ENCODE measurements at regions not wholly inside any gene's neighbourhood (a gene's known extent, or its start where the extent isn't known, plus 50 kb on each side); places are given as distances from the start of the nearest gene placed in this dataset.

DNA sequence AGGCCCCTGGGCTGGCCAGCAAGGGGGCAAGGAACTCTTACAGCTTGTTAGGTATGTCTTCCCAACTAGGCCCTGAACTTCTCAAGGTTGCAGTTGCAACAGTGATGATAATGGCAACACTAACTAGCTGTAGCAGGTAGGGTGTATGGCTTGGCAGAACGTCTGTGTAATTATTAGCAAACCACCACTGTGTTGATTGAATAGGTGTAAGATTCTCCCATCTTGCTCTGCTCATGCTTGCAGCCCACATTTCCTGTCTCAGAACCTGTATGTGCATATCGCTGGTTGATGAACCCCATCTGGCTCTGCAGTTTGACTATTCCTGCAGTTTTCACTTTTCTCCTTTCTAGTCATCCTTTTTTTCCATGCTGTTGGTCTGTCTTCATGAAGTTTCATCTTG is 178.8 kb downstream of the KATNAL1 start:
- H3K4me1 ChIP-seq = peaks cover 7 to 15% of the 10 kb centered on the region in 2 donors
- no peak for TF ChIP-seq POLR2AphosphoS5 (IDR thresholded peaks at IDR 0.05)
- no peak for TF ChIP-seq POLR2A (IDR thresholded peaks at IDR 0.05)
- TF ChIP-seq, protein P1, sequence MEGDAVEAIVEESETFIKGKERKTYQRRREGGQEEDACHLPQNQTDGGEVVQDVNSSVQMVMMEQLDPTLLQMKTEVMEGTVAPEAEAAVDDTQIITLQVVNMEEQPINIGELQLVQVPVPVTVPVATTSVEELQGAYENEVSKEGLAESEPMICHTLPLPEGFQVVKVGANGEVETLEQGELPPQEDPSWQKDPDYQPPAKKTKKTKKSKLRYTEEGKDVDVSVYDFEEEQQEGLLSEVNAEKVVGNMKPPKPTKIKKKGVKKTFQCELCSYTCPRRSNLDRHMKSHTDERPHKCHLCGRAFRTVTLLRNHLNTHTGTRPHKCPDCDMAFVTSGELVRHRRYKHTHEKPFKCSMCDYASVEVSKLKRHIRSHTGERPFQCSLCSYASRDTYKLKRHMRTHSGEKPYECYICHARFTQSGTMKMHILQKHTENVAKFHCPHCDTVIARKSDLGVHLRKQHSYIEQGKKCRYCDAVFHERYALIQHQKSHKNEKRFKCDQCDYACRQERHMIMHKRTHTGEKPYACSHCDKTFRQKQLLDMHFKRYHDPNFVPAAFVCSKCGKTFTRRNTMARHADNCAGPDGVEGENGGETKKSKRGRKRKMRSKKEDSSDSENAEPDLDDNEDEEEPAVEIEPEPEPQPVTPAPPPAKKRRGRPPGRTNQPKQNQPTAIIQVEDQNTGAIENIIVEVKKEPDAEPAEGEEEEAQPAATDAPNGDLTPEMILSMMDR (IDR thresholded peaks at IDR 0.05) = no peak
- intact Hi-C loops (cut with DNase I; ENCODE audit: low total_unique reads) = no loop called here

DNA sequence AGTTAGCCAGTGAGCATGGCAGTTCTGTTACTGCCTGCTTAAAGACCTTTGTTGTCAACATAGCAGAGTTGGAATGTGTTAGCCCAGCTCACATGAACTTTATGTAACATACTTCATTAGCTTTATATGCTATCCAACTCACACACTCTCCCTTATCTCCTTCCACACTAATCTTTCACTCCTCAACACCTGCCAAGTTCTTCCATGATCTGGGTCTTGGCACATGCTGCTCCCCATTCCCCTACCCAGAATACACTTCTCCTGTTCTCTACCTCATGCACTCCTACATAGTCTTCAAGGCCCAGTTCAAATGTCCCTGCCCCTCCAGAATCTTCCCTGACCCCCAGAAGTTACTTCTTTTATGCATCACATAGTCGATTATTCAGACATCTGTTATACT is 179.3 kb downstream of the KATNAL1 start:
- intact Hi-C loops (cut with DNase I; ENCODE audit: low total_unique reads) = no loop called here
- no peak overlapping the region for H3K4me3 ChIP-seq
- no peaks in the 10 kb centered on the region for H3K9me3 ChIP-seq
- TF ChIP-seq POLR2A (IDR thresholded peaks at IDR 0.05) = no peak
- TF ChIP-seq, protein P1 (IDR thresholded peaks at IDR 0.05) = no peak
- no peak for TF ChIP-seq POLR2AphosphoS5 (IDR thresholded peaks at IDR 0.05)
- H3K36me3 ChIP-seq = no peaks in the 10 kb centered on the region
- H3K27ac ChIP-seq = peak overlapping the region; percentile 85 to 88
- peaks cover 5 to 15% of the 10 kb centered on the region in 2 donors for H3K4me1 ChIP-seq
- DNase-seq (ENCODE audit: low spot score in 2 of 2) = no peak
- H3K27me3 ChIP-seq = no peaks in the 10 kb centered on the region

More for the DNA sequence above, 178.8 kb downstream of the KATNAL1 start:
- Histone ChIP-seq H3K9me3 (no peaks in the 10 kb centered on the region), H3K27ac (no peak overlapping the region), H3K36me3 (no peaks in the 10 kb centered on the region), H3K27me3 (no peaks in the 10 kb centered on the region), H3K4me3 (no peak overlapping the region)
- no peak for DNase-seq (ENCODE audit: low spot score in 2 of 2)

DNA sequence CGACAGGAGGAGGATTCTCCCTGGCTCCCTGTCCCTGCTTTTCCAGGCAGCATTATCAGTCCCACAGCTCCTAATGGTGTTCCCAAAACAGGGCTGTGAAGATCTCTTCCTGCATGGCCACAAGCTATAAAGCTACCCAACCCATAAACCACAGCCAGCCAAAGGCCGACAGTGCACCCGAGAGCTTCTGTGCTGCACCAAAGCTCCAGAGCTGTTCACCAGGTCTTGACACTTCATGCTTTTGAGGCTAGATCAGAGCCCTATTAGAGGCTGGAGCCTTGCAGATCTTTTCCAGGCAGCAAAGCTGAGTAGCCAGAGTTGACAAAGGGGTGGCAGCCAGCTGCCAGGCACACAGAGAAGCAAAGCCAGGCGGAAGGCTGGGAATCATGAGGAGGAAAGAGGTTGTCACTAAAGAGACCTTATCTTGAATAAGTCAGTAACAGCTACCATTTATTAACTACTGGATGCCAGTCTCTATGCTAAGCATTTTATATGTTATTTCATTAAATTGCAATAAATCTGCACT is 180.4 kb downstream of the KATNAL1 start:
- Histone ChIP-seq H3K36me3 (no peaks in the 10 kb centered on the region), H3K4me1 (peaks cover 5 to 15% of the 10 kb centered on the region in 2 donors), H3K4me3 (no peak overlapping the region), H3K27me3 (no peaks in the 10 kb centered on the region), H3K9me3 (no peaks in the 10 kb centered on the region), H3K27ac (peak overlapping the region; percentile 85 to 88)
- intact Hi-C loops (cut with DNase I; ENCODE audit: low total_unique reads) = no loop called here
- no peak for DNase-seq (ENCODE audit: low spot score in 2 of 2)
- TF ChIP-seq POLR2AphosphoS5 (IDR thresholded peaks at IDR 0.05) = no peak

DNA sequence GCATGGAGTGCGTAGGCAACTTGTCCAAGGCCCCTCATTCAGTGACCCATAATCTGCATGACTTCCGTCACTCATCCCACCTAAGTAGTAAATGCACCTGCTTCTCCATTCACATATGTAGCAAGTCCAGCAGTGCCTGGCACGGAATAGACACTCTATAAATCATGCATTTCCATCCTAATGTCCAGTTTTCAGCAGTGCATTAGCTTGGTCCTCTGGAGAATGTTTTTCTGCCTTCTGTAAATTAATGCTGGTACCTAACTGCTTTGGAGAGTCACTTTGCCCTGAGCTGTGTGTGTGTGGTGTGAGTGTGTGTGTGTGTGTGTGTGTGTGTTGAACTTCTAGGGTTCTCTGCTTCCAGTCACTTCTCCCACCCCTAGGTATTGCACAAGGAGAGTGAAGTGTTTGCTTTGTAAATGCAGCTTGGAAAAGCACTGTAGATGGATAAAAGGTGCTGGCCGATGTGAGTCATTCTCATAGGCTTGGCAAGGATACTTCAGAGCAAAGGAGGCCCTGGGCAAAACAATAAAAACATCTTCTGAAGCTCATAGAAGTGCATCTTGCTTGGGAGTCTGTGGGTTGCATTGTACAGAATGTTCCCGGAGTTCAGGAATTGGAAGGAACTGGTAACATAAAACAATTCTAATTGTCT is 181.8 kb downstream of the KATNAL1 start:
- intact Hi-C loops (cut with DNase I; ENCODE audit: low total_unique reads) = no loop called here
- Histone ChIP-seq H3K27ac (peak overlapping the region; percentile 72 to 85), H3K4me1 (peaks cover 5 to 15% of the 10 kb centered on the region in 2 donors), H3K36me3 (no peaks in the 10 kb centered on the region), H3K4me3 (no peak overlapping the region), H3K9me3 (no peaks in the 10 kb centered on the region), H3K27me3 (no peaks in the 10 kb centered on the region)
- peak in 1 of 2 donors; percentile 80 for DNase-seq (ENCODE audit: low spot score in 2 of 2)
- TF ChIP-seq, protein P1 (IDR thresholded peaks at IDR 0.05) = no peak
- TF ChIP-seq POLR2AphosphoS5 (IDR thresholded peaks at IDR 0.05) = peak in 2 of 3 donors; percentile 43 to 67

DNA sequence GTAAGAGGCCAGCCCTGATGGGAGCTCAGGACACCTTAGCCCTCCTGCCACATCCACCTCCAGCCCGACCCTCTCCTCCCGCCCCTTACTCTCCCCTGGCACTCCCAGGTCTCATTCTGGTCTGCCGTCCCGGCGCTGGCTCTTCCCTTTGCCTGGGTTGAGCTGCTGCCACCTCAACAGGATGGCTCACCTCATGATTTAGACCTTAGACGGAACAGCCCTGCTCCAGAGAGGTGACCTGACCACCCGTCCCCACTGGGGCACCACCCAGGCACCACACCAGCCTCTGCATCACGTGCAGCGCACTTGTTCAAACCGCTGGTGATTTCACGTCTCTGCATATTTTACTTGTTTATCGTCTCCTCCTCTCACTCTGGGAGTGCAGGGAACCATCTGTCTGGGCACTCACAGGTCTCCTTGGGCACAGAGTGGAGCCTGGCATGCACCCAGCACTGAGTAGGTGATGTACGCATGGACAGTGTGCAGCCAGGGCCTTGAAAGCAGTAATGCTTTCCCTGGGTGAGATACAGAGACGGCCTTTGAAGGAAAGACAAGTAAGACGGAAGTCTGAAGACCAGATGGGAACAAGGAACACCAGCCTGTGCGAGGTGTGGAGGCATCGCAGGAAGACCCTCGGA is 183.1 kb downstream of the KATNAL1 start:
- peak overlapping the region; percentile 69 to 72 for H3K27ac ChIP-seq
- TF ChIP-seq POLR2AphosphoS5 (IDR thresholded peaks at IDR 0.05) (no peak), POLR2A (IDR thresholded peaks at IDR 0.05) (no peak)
- TF ChIP-seq, protein P1 (IDR thresholded peaks at IDR 0.05) = no peak
- no peak overlapping the region for H3K4me3 ChIP-seq
- no peak for DNase-seq (ENCODE audit: low spot score in 2 of 2)
- H3K4me1 ChIP-seq = peaks cover 5 to 15% of the 10 kb centered on the region in 2 donors
- no peaks in the 10 kb centered on the region for H3K36me3 ChIP-seq
- no peaks in the 10 kb centered on the region for H3K27me3 ChIP-seq
- intact Hi-C loops (cut with DNase I; ENCODE audit: low total_unique reads) = no loop called here
- no peaks in the 10 kb centered on the region for H3K9me3 ChIP-seq

All from breast epithelium (tissue), 4 donors.